Rectal smooth muscle tissue (tissue), 1 donor: ENCODE measurements at regions not wholly inside any gene's neighbourhood (a gene's known extent, or its start where the extent isn't known, plus 50 kb on each side); places are given as distances from the start of the nearest gene placed in this dataset.

ENCODE experiments used
- H3K27ac ChIP-seq: one replicate; pipeline ENCODE4 v1.7.0; 2013; ENCODE audit warnings: low read depth, low read length, inconsistent platforms
- H3K27me3 ChIP-seq: one replicate; pipeline ENCODE4 v1.7.0; 2013; ENCODE audit warnings: low read length; ENCODE audit not compliant: control insufficient read depth, insufficient read depth
- H3K36me3 ChIP-seq: one replicate; pipeline ENCODE4 v1.7.0; 2013; ENCODE audit warnings: low read length; ENCODE audit not compliant: control insufficient read depth, insufficient read depth
- H3K4me1 ChIP-seq: one replicate; pipeline ENCODE4 v1.7.0; 2013; ENCODE audit warnings: low read length; ENCODE audit not compliant: control insufficient read depth, insufficient read depth
- H3K4me3 ChIP-seq: one replicate; pipeline ENCODE4 v1.7.0; 2013; ENCODE audit warnings: low read length
- H3K9ac ChIP-seq: one replicate; pipeline ENCODE4 v1.7.0; 2013; ENCODE audit warnings: low read length

DNA sequence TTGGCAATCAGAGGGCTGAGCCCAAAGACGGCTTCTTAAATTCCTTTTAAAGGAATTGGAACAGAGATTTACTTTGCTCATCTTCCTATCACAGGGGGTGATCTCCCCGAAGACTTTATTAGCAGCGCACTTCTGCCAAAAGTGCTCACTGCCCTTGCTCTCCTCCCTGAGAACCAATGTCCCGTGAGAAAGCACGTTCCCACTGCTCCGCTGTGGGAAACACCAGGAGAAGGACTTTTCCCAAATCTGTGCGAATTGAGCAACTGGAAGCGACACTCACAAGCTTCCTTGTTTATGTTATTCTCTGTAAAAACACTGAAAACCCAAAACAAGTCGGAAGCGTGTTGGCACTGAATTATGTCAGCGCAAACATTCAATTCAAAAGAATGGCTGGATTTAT, 670.8 kb upstream of the NR2F2 start:
- no peaks in the 10 kb centered on the region for H3K27me3 ChIP-seq
- no peak overlapping the region for H3K9ac ChIP-seq
- H3K4me3 ChIP-seq = no peak overlapping the region
- no peak overlapping the region for H3K27ac ChIP-seq
- no peaks in the 10 kb centered on the region for H3K4me1 ChIP-seq
- H3K36me3 ChIP-seq = no peaks in the 10 kb centered on the region

DNA sequence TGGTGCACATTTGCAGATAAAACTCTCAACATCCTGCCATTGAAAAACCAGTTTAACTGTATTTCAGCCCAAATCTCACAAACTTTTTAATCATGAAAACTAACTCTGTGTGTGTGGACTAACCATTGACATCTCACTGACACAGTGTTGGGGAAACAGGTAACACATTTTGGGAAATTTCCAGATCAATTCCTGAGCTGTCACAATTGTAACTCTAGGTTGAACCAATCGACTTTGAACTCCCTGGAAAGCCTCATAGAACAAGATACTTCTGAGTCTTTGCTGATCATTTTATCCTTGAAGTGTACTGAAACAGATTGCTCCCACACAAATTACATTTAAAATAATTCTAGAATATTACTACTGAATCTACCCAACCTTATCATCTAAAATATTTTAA, 667.9 kb upstream of the NR2F2 start:
- no peaks in the 10 kb centered on the region for H3K4me1 ChIP-seq
- no peaks in the 10 kb centered on the region for H3K27me3 ChIP-seq
- H3K27ac ChIP-seq = no peak overlapping the region
- no peak overlapping the region for H3K4me3 ChIP-seq
- no peaks in the 10 kb centered on the region for H3K36me3 ChIP-seq
- H3K9ac ChIP-seq = no peak overlapping the region

GRCh38 chr15:95663156-95664100, 667.1 kb upstream of the NR2F2 start:
- Histone ChIP-seq H3K4me3 (no peak overlapping the region), H3K9ac (no peak overlapping the region), H3K27me3 (no peaks in the 10 kb centered on the region), H3K27ac (no peak overlapping the region), H3K36me3 (no peaks in the 10 kb centered on the region), H3K4me1 (no peaks in the 10 kb centered on the region)

- Histone ChIP-seq H3K9ac (no peak overlapping the region), H3K4me3 (no peak overlapping the region), H3K27me3 (no peaks in the 10 kb centered on the region), H3K4me1 (no peaks in the 10 kb centered on the region), H3K27ac (no peak overlapping the region), H3K36me3 (no peaks in the 10 kb centered on the region)
These were observed 666.0 kb upstream of the NR2F2 start for GRCh38 chr15:95664450-95664849.

DNA sequence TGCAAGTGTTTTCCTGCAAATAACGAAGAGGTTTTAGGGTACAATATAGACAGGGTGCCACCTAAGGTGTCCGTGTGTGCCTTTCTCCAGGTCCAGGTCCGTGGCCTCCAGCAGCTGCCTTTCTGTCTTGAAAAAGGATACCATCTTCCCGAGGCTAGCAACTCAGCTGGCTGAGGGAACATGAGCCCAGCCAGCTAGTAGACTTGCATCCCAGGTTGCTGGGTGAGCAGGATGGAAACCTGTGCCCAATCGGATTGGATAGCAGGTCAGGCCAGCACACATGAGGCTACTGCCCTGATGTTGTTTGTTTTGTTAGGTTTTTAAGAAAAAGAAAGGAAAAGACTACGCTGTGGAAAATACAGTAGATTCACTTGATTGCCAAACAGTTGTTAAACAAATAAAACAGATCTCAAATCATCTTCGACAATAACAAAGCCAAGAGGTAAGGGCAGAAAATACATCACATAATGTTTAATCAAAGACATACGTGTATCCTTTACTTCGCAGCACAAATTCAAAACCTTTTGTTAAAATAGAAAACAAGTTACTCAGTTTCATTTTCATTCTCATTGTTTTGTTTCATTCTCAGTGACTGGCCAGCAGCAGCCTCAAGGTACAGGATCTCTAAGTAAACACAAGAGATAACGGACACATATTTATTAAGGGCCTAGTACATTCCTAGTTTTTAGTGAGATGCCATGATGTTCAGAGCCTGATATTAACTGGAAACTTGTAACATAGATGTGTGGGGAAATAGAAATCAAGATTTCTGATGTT, 661.2 kb upstream of the NR2F2 start:
- no peaks in the 10 kb centered on the region for H3K4me1 ChIP-seq
- no peak overlapping the region for H3K27ac ChIP-seq
- H3K9ac ChIP-seq = no peak overlapping the region
- no peaks in the 10 kb centered on the region for H3K27me3 ChIP-seq
- H3K4me3 ChIP-seq = peak overlapping the region; percentile 22
- no peaks in the 10 kb centered on the region for H3K36me3 ChIP-seq

GRCh38 chr15:95674031-95674430, 656.5 kb upstream of the NR2F2 start:
- Histone ChIP-seq H3K27ac (no peak overlapping the region), H3K4me3 (no peak overlapping the region), H3K27me3 (no peaks in the 10 kb centered on the region), H3K4me1 (no peaks in the 10 kb centered on the region), H3K36me3 (no peaks in the 10 kb centered on the region), H3K9ac (no peak overlapping the region)

- no peak overlapping the region for H3K9ac ChIP-seq
- H3K27ac ChIP-seq = no peak overlapping the region
- no peaks in the 10 kb centered on the region for H3K36me3 ChIP-seq
- no peak overlapping the region for H3K4me3 ChIP-seq
- no peaks in the 10 kb centered on the region for H3K4me1 ChIP-seq
- H3K27me3 ChIP-seq = no peaks in the 10 kb centered on the region
These were observed 654.0 kb upstream of the NR2F2 start for GRCh38 chr15:95676500-95676899.

- Histone ChIP-seq H3K4me3 (no peak overlapping the region), H3K4me1 (no peaks in the 10 kb centered on the region), H3K36me3 (no peaks in the 10 kb centered on the region), H3K27ac (no peak overlapping the region), H3K9ac (no peak overlapping the region), H3K27me3 (no peaks in the 10 kb centered on the region)
These were observed 650.5 kb upstream of the NR2F2 start for GRCh38 chr15:95679847-95680582.

DNA sequence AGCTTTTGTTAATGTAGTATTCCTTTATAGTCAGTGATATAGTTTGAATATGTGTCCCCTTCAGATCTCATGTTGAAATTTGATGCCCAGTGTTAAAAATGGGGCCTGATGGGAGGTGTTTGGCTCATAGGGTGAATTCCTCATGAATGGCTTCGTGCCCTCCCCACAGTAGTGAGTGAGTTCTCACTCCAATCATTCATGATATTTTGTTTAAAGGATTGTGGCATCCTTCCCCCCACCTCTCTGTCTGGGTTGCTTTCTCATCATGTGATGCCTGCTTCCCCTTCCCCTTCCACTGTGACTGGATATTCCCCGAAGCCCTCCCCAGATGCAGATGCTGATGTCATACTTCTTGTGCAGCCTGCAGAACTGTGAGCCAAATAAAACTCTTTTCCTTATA, 649.8 kb upstream of the NR2F2 start:
- H3K36me3 ChIP-seq = no peaks in the 10 kb centered on the region
- no peaks in the 10 kb centered on the region for H3K27me3 ChIP-seq
- H3K4me3 ChIP-seq = no peak overlapping the region
- H3K27ac ChIP-seq = no peak overlapping the region
- H3K9ac ChIP-seq = no peak overlapping the region
- no peaks in the 10 kb centered on the region for H3K4me1 ChIP-seq

GRCh38 chr15:95681836-95682544, 648.5 kb upstream of the NR2F2 start:
- Histone ChIP-seq H3K4me3 (no peak overlapping the region), H3K9ac (no peak overlapping the region), H3K27me3 (no peaks in the 10 kb centered on the region), H3K36me3 (no peaks in the 10 kb centered on the region), H3K27ac (no peak overlapping the region), H3K4me1 (no peaks in the 10 kb centered on the region)

DNA sequence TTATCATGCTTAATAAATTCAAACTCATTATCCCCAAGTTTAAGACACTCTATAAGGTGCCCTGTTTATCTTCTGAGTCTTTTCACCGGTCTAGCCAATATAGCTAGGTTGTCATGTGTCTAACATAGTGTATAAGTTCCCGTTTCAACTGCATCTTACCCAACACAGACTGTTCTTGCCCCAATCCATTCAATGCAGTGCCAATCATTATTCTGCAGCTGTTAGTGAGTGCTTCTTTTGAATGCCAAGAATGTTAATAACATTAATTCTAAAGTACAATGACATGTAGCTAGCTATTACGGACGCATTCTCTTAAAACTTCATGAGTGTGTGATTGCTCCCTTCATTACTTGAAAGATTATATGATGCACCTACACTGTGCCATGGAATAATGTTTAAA, 646.4 kb upstream of the NR2F2 start:
- H3K27ac ChIP-seq = no peak overlapping the region
- H3K36me3 ChIP-seq = no peaks in the 10 kb centered on the region
- no peaks in the 10 kb centered on the region for H3K4me1 ChIP-seq
- no peaks in the 10 kb centered on the region for H3K27me3 ChIP-seq
- no peak overlapping the region for H3K9ac ChIP-seq
- no peak overlapping the region for H3K4me3 ChIP-seq

DNA sequence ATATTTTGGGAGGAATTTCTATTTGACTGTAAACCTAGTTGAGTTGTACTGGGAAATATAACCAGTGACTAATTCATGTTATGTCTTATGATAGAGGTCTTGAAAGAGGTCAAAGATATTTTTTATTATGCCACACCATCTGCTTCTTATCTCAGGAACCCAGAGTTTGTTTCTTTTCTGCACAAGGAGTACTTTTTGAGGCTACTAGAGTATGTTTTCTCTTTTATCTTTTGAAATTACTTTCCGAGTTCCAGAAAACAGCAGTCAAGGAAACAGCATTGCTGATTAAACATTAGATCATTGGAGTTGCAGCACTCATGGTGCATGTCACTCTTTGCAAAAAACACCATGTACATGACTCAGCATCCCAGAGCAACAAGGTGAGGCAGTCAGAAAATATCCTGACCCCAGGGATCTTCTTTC, 645.8 kb upstream of the NR2F2 start:
- H3K27ac ChIP-seq = no peak overlapping the region
- no peaks in the 10 kb centered on the region for H3K4me1 ChIP-seq
- no peaks in the 10 kb centered on the region for H3K27me3 ChIP-seq
- no peaks in the 10 kb centered on the region for H3K36me3 ChIP-seq
- no peak overlapping the region for H3K4me3 ChIP-seq
- H3K9ac ChIP-seq = no peak overlapping the region
